ENCODE measurements at regions not wholly inside any gene's neighbourhood (a gene's known extent, or its start where the extent isn't known, plus 50 kb on each side); places are given as distances from the start of the nearest gene placed in this dataset.

- WGBS, 2 donors (ENCODE audit: low coverage in 1 of 2) = 90 to 100% methylated on average over 2 to 3 of the region's 3 CpGs
- Histone ChIP-seq H3K4me1 (no peaks in the 10 kb centered on the region), H3K36me3 (no peaks in the 10 kb centered on the region), H3K27me3 (no peaks in the 10 kb centered on the region), H3K4me3 (no peak overlapping the region), H3K9me3 (no peaks in the 10 kb centered on the region), H3K27ac (no peak overlapping the region)
- TF ChIP-seq EP300 (IDR thresholded peaks at IDR 0.05) (no peak), CTCF (IDR thresholded peaks at IDR 0.05) (no peak), POLR2A (IDR thresholded peaks at IDR 0.05) (no peak), POLR2AphosphoS5 (IDR thresholded peaks at IDR 0.05) (no peak)
- no peak for ATAC-seq
Observed at GRCh38 chr5:89067362-89067761, 184.4 kb upstream of the MEF2C start.

GRCh38 chr5:89065919-89066318 is 182.9 kb upstream of the MEF2C start:
- Histone ChIP-seq H3K27me3 (no peaks in the 10 kb centered on the region), H3K4me1 (no peaks in the 10 kb centered on the region), H3K9me3 (no peaks in the 10 kb centered on the region), H3K36me3 (no peaks in the 10 kb centered on the region), H3K27ac (no peak overlapping the region), H3K4me3 (no peak overlapping the region)
- no peak for ATAC-seq
- 50 to 100% methylated on average over 1 of the region's 3 CpGs for WGBS, 2 donors (ENCODE audit: low coverage in 1 of 2)
- no peak for TF ChIP-seq POLR2AphosphoS5 (IDR thresholded peaks at IDR 0.05)
- no peak for TF ChIP-seq CTCF (IDR thresholded peaks at IDR 0.05)
- no peak for TF ChIP-seq EP300 (IDR thresholded peaks at IDR 0.05)
- TF ChIP-seq POLR2A (IDR thresholded peaks at IDR 0.05) = no peak

- Histone ChIP-seq H3K27ac (no peak overlapping the region), H3K36me3 (no peaks in the 10 kb centered on the region), H3K9me3 (no peaks in the 10 kb centered on the region), H3K4me1 (no peaks in the 10 kb centered on the region), H3K27me3 (no peaks in the 10 kb centered on the region), H3K4me3 (no peak overlapping the region)
- WGBS, 2 donors (ENCODE audit: low coverage in 1 of 2) = 59 to 60% methylated on average over 4 of the region's 4 CpGs
- no peak for ATAC-seq
- TF ChIP-seq CTCF (IDR thresholded peaks at IDR 0.05) (no peak), EP300 (IDR thresholded peaks at IDR 0.05) (no peak), POLR2AphosphoS5 (IDR thresholded peaks at IDR 0.05) (no peak), POLR2A (IDR thresholded peaks at IDR 0.05) (no peak)
Observed at GRCh38 chr5:89064736-89065135, 181.8 kb upstream of the MEF2C start.

GRCh38 chr5:89064054-89064453 is 181.1 kb upstream of the MEF2C start:
- Histone ChIP-seq H3K27ac (no peak overlapping the region), H3K4me1 (no peaks in the 10 kb centered on the region), H3K36me3 (no peaks in the 10 kb centered on the region), H3K27me3 (no peaks in the 10 kb centered on the region), H3K4me3 (no peak overlapping the region), H3K9me3 (no peaks in the 10 kb centered on the region)
- ATAC-seq = no peak
- TF ChIP-seq CTCF (IDR thresholded peaks at IDR 0.05) (no peak), POLR2AphosphoS5 (IDR thresholded peaks at IDR 0.05) (no peak), EP300 (IDR thresholded peaks at IDR 0.05) (no peak), POLR2A (IDR thresholded peaks at IDR 0.05) (no peak)
- 87 to 88% methylated on average over 1 of the region's 1 CpG for WGBS, 2 donors (ENCODE audit: low coverage in 1 of 2)

- ATAC-seq = no peak
- Histone ChIP-seq H3K9me3 (no peaks in the 10 kb centered on the region), H3K27me3 (no peaks in the 10 kb centered on the region), H3K36me3 (no peaks in the 10 kb centered on the region), H3K4me1 (no peaks in the 10 kb centered on the region), H3K27ac (no peak overlapping the region), H3K4me3 (no peak overlapping the region)
- TF ChIP-seq EP300 (IDR thresholded peaks at IDR 0.05) = no peak
- TF ChIP-seq POLR2A (IDR thresholded peaks at IDR 0.05) = no peak
- TF ChIP-seq CTCF (IDR thresholded peaks at IDR 0.05) = no peak
- 92 to 100% methylated on average over 2 of the region's 2 CpGs for WGBS, 2 donors (ENCODE audit: low coverage in 1 of 2)
Observed at GRCh38 chr5:89060768-89061167, 177.8 kb upstream of the MEF2C start.
